RKO (cell line): ENCODE measurements at regions not wholly inside any gene's neighbourhood (a gene's known extent, or its start where the extent isn't known, plus 50 kb on each side); places are given as distances from the start of the nearest gene placed in this dataset.
"Not testable (repeated sequence)": the region's sequence is repeated elsewhere in the genome, so short reads cannot be mapped to it uniquely, and the experiment has no call there.

ENCODE experiments used
- DNase-seq: peaks from one replicate; pipeline ENCODE4 v3.0.0-alpha.2; 2016; ENCODE audit warnings: low spot score

GRCh38 chr22:27253108-27253902, 548.3 kb downstream of the MN1 start:
- DNase-seq = no peak

DNA sequence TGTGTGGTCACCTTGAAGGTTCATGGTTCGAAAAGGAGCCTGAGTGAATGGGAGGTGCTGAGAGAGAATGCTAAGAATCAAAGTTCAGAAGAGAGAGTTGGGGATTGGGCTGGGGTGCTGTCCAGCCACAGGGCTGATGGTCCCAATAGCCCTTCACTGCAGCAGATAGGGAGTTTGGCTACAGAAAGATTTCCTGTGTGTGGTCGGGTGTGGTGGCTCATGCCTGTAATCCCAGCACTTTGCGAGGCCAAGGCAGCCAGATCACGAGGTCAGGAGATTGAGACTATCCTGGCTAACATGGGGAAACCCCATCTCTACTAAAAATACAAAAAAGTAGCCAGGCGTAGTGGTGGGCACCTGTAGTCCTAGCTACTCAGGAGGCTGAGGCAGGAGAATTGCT, 547.5 kb downstream of the MN1 start:
- not testable (repeated sequence) for DNase-seq

DNA sequence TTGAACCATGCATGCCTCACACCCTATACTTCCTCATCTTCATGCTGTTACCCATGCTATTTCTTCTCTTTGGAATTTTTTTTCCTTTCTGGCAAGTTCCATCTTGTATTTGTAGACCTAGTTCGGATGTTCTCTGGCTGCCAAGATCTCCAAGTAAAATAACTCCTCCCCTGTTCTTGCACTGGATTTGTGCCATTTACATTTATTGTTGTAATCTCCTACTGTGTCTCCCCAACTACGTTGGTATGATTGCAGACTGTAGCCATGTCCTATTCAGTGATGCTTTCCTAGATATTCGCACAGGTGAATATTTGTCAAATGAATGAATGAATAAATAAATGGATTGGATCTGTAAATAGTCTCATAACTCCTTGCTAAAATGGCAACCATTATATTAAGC, 546.0 kb downstream of the MN1 start:
- DNase-seq = no peak

DNA sequence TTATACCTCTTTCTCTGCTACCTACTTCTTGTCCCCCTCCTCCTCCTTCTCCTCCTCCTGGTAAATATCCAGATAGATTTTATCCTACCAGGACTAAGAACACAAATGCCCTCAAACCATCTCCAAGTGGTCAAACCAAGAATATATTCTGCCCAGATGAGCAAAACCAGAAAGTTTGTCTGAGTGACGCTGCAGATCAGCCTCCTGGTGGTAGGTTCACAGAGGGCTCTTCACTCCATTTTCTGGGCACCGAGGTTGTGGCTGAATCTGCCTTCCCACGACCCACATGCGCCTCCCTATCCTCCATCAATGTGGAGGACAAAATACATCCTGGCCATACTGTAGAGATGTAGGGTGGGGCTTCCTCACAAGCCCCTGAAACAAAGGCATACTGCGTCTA, 543.6 kb downstream of the MN1 start:
- DNase-seq = no peak

DNA sequence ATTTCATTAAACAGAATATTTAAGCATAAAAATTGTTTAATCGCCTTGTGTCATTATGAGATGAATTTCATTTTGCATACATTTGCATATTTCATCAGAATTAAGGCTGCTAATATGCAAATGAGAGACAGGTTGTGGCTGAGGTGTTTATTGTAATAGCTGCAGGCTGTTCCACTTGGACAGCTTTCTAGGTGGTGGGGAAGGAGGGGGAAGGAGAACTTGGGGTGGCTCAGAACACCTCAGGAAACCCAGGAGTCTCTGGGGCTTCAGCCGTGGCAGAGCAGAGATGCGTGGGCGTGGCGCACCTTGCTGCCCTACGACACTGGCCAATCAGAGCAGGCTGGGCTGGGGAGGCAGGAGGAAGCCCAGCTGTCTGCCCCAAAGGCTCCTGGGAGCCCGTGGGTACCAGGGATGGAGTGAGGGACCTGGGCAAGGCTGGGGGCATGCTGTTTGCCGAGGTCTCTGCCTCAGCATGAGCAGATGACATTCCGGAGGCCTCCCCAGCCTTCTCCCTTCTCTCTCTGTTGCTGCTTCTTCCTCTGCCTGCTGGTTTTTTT, 542.9 kb downstream of the MN1 start:
- no peak for DNase-seq

DNA sequence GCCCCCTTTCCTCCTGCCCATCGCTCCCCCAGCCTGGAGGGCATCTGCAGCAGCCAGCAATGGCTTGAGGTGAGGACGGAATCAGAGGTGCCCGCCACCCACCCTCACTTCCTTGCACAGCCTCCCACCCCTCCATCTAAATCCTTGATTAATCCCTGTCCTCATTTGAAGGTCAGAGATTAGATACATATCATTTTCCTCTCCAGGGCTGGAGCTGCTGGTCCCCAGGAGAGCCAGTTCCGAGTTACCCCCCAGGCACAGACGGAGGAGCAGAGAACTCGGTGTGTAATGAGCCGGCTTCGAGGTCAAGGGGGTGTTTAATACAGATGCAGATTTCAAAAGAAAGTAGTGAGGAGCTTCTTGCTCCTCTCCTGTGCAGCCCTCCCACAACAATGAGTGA, 542.1 kb downstream of the MN1 start:
- no peak for DNase-seq

DNA sequence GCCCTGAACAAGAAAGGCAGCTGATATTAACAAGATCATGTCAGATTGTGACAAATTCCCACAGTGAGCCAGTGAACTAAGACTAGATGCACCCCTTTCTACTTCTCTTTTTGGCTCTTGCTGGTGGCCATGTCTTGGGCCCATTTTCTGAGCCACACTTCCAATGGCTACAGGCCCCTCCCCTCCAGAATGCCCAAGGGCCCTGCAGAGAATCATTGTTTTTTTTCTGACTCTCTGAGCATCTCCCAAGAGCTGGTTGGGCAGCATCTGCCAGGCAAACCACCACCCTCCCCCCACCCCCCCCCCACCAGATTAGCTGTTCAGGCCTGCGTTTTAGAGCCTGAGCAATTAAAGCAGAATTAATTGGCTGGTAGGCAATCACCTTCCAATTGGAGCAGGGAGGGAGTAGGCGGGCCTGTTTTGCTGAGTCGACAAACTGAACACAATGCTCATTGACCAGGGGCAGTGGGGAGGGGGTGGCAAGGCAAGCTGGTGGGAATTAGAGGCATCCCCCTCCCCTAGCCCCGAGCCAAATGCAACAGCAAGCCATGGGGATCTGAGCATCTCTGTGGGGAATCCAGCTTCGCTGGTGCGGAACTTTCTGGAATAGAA, 541.4 kb downstream of the MN1 start:
- DNase-seq = no peak

DNA sequence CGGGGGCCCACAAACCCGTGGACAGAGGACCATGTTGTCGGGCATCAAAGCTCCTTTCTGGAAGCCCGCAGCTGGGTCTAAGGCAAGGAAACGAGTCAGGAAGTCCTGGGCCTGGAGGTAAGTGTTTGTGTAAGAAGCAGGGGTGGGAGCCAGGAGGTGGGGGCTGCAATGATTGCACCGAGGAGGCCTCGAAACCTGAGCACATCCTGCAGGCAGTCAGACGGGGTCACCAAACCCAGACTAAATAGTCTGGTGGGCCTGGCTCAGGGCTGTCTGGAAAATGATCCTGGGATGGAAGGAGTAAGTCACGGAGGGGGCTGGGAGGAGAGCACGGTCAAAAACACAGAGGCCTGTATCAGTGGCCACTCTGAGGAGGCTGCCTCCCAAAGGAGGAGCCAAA, 539.2 kb downstream of the MN1 start:
- DNase-seq = no peak

DNA sequence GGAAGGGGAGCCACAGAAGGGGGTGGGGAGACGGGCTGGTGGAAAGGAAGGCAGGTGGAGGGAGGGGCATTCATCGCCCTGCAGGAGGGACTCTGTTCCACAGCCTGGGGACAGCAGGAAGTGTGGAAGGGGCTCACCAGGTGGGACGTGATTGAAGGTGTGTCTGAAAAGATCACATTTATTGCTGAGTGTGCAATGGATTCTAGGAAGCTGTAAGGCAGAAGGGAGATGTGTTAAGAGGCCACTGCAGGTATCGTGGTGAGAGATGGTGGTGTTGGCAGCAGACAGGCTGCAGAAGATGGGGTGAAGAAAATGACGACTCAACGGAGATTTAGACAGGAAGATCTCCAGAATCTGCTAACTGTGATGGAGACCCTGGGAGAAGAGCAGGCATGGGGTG, 537.4 kb downstream of the MN1 start:
- no peak for DNase-seq

DNA sequence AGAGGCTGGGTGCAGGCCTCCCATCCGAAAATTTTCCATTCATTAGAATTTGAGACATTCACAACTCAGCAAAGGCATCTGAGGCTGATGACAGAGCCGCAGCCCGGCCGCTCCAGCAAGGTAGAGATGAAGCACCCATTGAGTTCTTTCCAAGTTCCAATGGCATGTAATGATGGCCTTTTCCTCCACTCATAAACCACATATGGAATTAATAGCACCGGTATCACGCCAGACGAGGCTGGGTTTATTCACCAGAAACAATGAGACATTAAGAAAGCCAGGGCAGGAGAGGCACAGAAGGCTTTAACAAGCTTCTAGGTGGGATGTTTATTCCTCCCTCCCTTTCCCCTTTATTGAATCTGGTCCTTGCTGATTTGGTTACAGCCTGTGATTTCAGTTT, 534.4 kb downstream of the MN1 start:
- no peak for DNase-seq

DNA sequence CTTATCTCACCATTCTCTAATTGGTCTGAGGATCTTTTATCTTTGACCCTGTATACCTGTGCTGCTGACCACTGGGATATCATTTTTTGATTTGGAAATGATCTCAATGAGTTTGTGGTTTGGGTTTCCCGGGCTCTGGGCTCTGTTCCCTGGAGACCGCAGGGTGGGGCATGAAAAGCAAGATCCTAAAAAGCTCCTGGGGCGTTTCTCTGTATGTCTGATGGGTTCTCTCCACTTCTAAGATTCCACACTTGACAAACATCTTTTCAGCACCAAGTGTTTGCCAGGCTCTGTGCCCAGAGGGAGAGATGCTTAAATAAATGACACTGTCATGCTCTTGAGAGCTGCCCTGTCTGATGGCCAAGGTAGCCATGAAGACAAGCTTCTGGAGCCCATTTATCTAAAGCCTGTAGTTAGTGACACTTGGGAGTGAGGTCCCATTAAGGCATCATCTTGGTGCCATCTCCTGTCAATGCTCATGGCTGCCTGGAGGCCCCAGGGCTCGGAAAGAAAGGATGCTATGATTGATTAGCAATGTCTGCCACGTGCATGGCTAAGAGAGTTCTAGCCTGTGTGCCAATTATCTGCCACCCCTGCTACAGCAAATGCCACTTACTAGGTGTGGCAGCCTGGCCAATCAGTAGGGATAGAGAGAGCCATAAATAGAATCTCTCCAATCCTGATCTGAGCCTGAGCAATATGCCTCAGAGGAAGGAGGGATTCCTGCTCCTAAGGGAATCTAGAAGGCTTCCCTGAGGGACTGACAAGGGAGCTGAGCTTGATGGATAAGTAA, 531.6 kb downstream of the MN1 start:
- DNase-seq = no peak

DNA sequence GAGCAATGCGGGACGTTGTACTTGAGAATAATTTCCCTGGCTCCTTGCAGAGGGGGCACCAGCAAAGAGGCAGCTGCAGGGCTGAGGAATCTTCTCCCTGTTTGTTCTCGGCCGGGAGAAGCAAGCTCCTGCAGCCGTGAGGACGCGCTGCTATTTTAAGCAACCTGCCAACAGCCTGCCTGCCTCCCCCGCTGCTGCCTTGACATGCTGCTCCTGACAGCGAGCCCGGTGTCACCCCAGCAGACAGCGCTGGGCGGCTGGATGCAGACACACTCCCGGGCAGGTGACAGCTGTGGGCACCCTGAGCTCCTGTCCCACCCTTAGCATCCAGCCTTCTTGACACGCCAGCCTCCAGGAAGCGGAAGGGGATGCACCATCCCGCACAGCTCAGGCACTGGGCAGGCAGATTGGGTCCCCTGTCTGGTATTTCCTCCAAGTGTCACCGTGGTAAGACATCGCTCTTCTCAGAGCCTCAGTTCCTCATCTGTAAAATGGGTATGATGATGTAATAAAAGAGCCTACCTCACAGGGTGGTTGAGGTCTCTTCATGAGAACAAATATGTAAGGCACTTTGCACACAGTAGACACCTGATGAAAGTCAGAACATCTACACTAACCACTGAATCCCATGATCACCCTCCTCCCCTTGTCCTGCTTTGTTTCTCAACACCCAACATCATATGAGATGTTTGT, 530.6 kb downstream of the MN1 start:
- DNase-seq = no peak

DNA sequence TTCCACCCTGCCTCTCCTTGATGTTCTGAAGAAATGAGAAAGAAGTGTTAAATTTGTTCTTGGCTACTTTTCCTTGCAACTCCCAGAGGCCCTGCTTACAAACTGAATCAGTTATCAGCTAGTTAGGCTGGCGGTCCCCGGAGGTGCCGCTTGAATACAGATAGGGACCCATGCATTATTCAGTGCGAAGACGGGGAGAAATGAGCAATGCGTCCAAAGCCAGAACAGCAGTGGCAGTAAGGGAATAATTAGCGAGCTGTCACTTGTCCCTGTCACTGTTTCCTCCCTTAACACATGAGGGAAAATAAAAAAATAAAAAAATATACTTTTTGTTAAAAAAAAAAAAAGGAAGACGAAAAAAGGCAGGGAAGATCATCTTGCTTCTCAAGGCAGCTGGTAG, 528.1 kb downstream of the MN1 start:
- DNase-seq = no peak

DNA sequence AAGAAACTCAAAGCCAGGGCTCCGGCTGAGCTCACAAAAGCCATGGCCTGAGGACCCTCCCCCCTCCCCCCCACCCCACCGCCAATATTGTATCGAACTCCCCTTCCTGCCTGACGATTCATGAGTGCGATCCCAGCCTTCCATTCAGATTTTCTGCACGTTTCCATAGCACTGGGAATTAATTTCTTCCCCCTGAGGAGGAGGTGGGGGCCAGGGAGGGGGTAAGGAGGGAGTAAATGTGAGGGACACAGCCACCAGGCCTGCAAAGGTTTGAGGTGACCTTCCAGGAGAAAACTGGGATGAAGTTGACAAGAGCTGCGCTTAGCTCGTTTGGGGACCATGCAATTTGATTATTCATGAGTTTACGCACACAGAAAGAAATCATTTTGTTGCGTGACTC, 527.7 kb downstream of the MN1 start:
- no peak for DNase-seq

DNA sequence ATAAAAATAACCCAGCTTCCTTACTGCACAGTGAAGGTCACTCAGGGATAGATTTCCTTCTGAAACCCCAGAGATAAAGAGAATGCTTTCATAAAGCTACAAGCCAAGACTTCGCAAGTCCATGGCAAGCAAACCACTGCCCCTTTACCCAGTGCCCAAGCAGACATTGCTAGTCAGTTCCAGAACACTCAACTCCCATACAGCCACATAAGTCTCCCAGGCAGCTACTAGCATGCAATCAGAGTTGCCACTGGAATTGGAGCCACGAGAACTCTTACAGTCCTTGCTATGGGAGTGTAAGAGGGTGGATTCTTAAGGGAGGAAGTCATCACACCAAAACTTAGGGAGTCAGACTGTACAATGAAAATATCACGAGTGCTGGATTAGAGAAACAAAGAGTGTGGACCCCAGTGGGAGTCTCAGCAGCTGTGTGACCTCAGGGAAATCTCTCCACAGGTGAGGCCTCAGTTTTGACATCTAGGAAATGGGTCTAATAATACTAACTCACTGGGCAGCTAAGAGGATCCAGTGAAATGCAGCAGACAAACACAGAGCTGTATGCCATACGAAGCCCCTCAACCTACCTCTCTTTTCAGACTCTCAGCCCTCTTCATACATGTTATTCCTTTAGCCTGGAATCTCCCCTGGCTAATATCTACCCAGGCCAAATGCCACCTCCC, 526.6 kb downstream of the MN1 start:
- no peak for DNase-seq

DNA sequence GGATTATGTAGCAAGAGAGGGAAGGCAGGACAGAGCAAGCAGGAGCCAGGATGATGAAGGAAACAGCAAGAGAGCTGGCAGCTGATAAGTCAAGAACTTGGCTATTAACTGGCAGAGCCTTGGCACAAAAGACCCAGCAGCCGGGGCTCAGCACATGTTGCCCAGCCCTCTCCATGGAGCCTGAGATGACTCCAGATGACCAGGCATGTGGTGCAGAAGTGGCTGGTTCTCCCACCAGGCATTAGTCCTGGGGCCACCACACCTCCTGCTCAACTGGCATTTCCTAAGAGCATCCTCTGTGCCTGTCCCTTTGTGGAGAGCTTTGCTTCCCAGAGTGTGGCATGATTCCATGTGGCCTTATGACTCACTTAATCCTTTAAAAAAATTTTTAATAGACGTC, 522.6 kb downstream of the MN1 start:
- no peak for DNase-seq

GRCh38 chr22:27283240-27283639, 518.3 kb downstream of the MN1 start:
- no peak for DNase-seq

DNA sequence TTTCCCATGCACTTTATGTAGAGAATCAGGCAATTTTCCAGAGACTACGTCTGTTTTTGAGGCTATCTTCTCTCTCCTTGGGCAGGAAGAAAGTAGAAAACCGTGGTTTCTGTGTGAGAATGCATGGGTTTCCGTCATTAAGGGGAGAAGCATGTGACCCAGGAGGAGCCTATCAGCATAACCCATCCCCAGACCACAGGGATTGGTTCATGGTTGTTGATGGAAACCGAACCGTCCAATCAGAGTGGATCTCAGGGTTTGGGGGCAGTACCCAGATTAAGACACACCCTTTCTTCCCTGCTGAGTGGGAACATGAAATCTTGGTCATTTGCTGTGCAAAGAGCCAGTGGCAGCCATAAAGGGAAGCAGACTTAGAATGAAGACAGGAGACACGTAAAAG, 517.8 kb downstream of the MN1 start:
- no peak for DNase-seq

- DNase-seq = no peak
Measured at GRCh38 chr22:27284324-27284723, 517.2 kb downstream of the MN1 start.

GRCh38 chr22:27286711-27287110, 514.8 kb downstream of the MN1 start:
- DNase-seq = no peak

GRCh38 chr22:27292542-27293299, 508.8 kb downstream of the MN1 start:
- DNase-seq = no peak
